Hippocampal formation (tissue), 2 donors: ENCODE measurements at regions not wholly inside any gene's neighbourhood (a gene's known extent, or its start where the extent isn't known, plus 50 kb on each side); places are given as distances from the start of the nearest gene placed in this dataset.

ENCODE experiments used
- DNase-seq, 2 donors: peaks; one replicate each; lab custom pipeline; 2025; lab: John Stamatoyannopoulos, UW

DNA sequence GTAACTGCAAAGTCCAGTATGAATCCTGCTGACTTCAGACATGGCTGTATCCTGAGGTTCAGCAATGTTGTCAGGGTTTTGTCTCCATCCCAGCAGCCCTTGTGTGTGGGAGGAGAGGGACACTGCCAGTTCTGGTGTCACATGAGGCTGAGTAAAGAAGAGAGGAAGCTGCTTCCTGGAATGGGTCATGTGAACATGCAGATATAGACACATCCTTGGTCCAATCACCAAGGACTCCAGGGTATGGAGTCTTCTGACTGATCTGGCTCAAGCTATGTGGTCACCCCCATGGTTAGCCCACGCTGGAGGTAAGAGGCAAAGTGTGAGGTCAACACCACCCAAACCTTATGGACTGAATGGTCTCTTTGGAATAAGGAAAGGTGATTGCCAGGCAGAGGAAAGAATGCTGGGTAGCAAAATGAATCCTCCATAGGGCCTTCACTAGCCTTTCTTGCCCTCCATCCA, 134.4 kb upstream of the SLC1A4 start:
- DNase-seq: peak in 1 of 2 donors; percentile 18

DNA sequence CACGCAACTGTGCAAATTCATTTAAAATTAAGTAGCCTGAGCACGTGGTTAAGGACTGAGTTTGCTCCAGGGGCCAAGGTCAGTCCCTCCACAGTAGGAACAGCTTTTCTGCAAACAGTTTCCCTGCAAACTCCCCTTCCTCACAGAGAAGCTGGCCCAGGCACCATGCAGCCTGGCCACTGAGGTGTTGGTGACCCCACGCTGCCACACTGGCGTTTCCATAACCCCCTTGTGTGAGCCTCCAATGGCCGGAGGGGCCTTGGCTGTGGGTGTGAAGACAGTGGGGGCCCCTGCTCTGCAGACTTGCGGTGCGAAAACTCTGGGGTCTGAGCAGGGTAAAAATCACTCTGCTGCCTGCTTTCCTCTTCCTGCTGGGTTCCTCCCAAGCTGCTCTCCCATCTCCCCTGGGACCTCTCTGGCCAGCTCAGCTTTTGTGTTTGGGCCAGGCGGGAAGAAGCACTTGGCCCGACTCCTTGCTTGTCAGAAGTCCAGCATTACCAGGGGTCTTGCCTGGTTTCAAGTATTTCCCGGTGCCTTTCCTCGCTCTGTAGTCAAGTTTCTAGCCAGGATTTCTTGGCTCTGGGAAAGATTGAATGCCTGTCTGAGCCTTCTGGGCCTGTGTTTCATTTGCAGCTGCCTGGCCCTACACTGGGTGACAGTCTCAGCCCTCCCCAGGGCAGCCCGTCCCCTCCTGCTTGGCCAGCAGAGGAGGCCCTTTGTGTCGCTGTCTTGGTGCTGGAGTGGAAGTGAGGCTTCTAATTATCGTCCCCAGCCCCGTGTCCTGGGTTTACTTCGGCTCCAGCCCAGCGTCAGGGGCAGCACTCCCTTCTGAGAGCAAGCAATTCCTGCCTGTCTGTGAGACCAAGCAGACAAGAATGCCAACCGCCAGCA, 131.4 kb upstream of the SLC1A4 start:
- peak; percentile 62 to 68 for DNase-seq

DNA sequence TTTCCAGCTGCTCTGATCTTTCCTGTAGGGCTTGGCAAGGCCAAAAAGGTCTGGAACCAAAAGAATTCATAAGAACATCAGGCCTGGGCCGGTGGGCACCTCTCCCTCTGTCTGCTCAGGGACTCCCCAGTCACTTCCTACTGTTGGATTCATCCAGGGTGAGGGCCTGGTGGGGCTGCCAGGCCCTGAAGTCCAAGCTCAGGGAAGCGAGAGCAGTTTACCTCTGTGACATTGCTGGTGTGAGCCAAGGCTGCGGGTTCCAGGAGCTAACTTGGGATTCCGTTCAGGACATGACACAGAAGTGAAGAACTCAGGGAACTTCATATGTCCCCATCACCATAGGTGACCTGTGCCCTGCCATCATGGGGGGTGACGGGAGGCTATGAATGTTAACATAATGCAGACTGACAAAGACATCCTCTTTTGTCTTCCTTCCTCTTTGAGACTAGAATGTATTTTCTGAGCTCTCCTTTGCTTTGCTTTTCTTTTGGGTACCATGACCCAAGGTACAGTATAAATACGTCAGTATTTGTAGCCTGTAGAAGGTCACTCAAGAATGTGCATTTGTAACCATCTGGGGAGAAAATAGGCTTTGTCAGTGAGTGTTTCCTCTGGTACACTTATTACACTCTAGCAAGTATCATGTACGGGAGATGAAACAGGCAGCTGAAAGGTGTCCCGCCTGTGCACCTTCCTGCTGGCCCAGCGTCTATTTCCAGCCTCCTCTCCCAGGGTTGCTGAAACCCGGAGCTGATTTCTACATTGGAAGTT, 130.5 kb upstream of the SLC1A4 start:
- DNase-seq: peak; percentile 28 to 49

DNA sequence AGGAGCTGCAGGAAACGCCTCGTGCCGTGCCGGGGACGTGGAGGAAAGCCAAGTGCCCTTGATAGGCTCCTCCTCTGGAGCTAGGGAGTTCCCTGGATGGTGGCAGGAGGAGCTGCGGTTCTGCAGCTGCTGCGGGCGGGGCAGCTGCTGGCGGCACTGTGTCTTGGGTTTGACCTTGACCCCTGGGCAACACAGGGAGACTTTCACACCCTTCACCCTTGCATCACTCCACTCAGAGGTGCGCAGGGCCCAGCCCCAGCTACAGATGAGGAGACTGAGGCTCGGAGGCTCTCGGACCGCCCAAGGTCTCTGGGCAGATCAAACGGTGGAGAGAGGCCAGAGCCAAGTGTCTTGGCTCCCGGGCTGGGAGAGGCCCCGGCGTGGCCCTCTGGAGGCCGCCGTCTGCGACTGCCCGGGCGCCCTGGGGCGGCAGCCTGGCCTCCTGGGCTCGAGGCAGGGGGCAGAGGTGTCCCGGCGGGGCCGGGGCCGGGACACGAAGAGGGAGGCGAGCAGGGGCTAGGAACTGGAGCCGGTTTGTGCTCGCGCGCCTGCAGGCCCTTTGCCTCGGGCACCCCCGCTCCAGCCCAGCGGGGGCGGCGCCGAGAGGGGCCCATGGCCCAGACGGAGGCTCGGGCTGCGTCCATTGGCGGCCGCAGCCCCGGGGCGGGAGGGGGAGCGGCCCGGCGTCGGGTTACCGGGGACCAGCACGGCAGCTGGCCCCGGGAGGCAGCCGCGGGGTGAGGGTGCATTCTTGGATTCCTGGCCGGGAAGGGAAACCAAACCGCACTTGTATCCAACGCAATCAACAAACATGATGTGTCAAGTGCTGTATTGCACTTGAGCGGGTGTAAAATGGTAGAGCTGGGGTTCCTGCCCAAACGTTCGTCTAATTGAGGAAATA, 129.6 kb upstream of the SLC1A4 start:
- peak; percentile 23 to 58 for DNase-seq

DNA sequence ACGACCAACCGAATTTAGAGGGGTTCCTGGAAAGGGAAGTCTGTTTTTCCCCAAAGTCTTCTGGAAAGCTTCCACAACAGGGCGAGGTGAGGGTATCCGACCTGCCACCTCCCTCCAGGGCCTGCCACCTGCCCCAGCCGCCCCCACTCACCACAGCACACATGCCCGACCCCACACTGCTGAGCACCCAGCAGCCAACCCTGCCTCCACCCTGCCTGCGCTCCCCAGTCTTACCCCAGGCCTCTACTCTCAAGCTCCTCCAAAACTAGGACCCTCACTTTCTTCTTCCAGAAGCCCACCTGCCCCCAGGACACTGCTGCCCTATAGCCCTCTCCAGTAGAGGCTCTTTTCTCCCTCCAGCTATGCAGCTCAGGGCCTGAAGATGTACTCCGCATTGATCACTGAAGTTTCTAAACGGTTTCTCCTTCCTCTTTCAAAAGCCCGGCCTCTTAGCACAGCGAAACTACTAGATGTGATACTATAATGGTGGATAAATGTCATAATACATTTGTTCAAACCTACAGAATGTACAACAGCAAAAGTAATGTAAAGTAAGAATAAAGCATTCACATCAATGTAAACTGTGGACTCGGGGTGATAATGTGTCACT, 128.8 kb upstream of the SLC1A4 start:
- no peak for DNase-seq

DNA sequence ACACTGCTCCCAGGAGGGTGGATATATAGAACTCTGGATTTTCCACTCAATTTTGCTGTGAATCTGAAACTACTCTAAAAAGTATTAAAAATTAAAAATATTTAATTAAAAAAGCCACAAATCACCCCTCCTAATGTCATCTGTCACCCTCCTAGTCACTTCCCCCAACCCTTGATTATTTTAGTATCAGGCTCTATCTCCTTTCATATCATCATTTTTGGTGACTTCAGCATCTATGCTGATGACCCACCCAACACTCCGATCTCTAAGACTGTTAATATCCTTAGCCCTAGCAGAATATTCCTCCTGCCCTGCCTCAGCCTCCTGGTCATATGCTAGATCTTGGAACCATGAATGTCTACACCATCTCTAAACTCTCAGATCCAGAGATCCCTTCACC, 128.3 kb upstream of the SLC1A4 start:
- DNase-seq: no peak

DNA sequence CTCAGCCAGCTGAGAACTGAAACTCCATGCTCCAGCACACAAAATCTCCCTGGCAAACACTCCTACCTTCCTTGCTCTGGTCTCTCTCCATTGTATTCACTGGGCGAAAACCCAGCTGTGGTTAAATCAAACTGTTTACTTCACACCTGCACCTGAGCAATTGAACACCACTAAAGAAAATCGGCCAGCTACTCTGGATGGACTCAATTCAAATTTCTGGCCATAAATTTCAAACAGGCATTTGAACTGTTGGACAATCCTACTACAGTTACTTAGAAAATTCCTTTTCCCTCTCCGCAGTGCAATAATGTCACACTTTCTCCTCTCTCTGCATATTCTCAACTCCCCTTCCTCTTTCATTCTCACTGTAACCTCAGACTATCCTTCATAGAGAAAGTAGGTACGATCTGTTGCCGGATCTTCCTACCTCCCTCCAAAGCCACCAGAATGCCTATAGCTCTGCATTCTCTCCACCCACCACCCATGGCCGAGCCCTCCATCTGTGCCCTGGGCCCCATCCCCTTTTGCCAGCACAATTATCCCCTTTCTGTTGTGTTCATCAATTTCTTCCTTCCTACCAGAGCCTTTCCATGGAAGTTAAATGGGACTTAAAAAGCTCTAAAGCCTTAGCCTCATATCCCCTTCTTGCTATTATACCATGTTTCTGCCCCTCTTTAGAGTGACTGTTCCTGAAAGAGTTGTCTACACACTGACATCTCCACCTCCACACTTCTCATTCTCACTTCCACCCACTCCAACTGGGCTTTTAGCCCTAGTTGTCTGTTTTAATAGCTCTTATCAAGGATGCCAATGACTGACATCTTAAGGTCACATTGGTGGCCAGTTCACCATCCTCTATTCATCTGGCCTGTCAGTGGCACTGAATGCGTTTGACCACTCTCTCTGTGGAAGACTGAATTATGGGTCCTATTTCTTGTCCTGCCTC, 127.5 kb upstream of the SLC1A4 start:
- DNase-seq: no peak

DNA sequence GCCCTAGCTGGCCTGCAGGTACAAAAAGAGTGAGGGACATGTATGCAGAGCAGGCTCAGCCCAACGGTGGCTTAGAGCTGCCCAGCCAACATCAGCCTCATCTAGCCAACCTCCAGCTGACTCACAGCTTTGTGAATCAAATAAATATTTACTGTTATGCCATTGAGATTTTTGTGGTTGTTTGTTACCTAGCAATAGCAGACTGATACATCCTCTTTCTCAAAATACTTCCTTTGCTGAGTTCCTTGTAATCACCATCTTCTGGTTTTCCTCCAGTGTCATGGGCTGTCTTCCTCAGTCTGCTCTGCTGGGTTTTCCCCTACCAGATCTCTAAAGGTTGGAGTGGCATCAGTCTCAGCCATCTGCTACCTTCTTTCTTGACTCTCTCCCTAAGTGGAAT, 126.6 kb upstream of the SLC1A4 start:
- no peak for DNase-seq

DNA sequence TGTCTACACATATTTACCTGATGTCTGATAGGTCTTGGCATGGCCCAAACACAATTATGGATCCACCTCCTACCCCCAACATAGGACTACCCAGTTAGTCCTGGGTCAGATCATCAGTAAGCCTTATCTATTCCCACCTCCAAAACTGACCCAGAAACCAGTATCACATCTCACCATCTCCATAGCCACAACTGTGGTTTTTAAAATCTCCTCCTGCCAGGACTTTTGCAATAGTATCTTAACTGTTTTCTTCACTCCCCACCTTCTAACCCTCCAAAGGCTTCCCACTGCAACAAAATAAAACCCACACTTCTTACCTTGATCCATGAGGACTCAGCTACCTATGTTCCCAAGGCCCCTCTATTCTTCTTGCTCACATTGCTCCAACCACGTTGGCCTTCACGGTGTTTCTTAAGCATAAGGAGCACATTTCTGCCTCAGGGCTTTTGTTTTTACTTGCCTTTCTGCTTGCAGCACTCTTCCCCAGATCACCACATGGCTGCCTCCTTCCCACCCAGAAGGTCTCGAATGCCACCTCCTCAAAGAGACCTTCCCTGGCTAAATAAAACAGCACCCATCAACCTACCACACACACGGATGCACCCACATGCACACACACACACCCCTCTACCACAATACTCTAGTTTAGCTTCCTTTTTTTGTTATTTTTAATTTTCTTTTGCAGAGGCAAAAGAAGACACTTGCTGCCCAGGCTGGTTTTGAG, 125.9 kb upstream of the SLC1A4 start:
- no peak for DNase-seq

DNA sequence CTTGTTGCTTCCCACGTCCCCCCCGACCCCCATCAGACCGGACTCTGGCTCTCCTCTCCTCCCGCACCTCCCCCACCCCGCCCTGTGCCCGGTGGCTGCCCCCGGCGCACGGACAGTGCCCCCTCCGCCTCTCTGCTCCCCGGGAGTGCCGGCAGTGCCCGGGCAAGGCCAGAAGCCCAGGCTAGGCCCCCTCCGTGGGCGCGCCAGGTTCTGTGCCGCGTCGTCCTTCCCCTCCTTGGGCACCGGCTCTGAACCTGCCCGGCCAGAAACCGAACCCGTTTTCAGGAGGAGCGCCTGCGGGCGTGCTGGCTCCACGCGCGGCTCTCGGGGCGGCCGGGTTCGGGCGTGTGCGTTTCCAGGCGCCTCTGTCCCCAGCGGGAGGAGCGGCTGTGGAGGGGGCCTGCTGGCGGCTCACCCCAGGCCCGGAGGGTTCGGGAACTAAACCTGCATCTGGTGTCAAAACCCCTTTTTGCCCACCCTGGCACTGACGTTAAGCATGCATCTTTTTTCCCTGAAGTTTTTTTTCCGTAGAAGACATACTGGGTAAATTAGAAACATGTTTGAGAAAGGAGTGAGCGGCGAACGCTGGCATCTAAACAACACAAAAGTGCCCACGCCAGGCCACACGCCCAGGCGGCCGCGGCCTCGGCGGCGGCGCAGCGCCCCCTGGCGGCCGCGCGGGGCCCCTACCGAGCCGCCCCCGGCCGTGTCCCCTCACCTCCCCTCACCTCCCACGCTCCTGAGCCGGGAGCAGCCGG, 123.9 kb upstream of the SLC1A4 start:
- DNase-seq: peak; percentile 55 to 58

DNA sequence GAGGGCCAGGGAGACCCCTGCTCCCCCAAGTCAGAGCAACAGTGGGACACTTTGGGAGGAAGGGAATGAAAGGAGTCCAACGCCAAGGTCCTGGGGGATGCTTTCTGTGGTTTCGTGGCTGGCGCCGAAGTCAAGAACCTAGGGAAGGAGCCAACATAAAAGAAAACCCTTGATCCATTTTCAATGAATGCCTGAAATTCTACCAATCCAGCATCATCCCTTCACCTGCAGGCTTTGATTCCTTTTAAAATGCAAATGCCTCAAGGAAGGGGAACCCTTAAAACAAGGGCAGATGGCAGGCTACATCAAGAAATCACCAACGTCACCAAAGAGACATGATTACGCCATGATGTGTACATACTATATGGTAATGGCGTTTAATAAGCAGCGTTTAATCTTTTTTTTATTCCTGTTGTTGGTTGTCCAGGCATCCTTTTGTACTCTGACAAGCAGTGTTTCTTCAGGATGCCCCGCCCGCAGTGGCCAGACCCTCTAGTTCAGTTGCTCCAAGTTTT, 123.3 kb upstream of the SLC1A4 start:
- no peak for DNase-seq

DNA sequence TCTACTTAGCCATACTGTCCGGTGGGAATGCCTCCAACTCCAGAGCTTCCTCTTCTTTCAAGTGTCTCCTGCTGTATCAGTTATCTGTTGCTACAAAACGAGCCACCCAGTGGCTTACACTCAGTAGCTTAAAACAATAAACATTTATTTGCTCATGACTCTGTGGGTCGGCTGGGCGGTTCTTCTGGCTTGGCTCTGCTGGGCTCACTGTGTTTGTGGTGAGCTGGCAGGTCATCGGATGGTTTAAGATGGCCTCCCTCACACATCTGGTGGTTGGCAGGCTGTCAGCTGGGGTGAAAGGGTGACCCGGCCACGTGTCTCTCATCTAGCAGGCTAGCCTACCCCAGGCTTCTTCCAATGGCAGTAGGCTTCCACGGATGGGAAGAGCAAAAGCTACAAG, 122.4 kb upstream of the SLC1A4 start:
- peak in 1 of 2 donors; percentile 23 for DNase-seq

DNA sequence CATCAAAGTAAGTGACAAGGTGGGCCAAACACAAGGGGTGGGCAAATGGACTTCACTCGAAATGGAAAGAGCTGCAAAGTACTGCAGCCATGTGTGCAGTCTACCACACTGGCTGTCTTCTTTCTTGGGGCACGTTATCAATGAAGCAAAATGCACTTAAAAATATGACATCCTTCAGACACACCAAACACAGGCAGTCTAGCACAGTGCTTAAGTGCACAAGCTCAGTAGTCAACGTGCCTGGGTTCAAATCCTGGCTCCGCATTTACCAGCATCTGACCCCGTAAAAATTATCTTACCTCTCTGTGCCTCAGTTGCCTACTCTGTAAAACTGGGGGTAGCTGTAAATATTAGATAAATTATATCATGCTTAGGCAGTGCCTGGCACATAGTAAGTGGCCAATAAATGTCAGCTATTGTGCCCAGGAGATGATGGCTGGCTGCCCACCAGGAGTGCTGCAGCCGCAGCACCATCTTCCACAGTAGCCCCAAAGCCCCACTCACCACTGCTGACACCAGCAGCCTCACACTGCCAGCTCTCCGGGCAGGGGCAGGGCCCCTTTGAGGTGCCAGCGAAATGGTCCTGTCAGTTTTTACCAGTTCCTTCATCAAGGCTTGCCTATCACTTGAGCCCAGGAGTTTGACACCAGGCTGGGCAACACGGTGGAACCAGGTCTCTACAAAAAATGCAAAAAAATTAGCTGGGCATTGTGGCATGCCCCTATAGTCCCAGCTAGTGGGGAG, 121.8 kb upstream of the SLC1A4 start:
- no peak for DNase-seq

DNA sequence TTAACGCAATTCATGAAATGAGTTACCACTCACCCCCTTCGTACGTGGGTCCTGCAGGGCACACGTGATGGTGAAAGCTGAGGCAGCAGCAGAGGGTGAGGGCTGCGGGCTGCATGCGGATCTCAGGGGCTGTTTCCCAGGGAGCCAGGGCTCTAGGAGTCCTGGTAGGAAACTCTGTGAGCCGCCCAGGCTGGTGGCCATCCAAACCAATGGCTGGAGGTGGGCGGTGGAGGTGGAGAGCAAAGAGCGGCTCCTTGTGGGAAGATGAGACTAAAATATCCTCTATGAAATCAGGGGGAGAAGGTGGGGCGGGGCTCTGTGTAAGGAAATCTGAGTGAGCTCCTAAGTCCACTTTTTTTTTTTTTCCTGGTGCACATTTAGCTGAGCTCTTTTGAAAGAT, 120.1 kb upstream of the SLC1A4 start:
- no peak for DNase-seq

DNA sequence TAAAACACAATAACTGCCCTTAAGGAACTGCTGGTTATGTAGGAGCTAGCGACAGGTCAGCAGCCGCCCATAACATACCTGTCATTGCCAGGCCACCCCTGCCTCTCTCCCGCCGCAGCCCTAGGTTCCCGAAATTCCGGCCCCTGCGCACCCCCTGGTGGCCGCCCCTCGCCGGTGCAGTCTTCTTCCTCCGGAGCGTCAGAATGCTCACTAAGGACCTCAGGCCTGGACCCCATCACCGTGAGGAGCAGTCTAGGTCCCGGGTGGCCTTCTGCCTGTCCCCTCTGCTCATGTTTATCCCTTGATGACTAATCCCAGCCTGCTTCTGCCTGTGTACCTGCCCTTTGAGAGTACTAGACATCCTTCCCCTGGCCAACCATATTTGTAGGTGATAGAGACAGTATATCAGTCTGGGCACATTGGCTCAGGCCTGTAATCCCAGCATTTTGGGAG, 115.7 kb upstream of the SLC1A4 start:
- peak; percentile 51 to 67 for DNase-seq

DNA sequence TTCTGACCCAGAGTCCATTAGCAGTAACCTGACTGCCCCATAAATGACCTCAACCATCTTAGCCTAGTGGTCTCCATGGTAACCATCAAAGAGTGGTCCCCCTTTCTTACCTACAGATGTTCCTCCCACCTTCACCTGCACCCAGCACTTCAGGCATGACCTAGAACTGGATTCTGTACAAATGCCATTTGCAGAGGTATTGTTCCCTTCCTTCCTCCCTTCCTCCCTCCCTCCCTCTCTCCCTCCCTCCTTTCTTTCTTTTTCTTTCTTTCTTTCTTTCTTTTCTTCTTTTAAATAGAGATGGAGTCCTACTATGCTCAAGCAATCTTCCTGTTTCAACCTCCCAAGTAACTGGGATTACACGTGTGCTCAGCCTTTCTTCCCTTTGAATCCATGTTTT, 114.6 kb upstream of the SLC1A4 start:
- no peak for DNase-seq

DNA sequence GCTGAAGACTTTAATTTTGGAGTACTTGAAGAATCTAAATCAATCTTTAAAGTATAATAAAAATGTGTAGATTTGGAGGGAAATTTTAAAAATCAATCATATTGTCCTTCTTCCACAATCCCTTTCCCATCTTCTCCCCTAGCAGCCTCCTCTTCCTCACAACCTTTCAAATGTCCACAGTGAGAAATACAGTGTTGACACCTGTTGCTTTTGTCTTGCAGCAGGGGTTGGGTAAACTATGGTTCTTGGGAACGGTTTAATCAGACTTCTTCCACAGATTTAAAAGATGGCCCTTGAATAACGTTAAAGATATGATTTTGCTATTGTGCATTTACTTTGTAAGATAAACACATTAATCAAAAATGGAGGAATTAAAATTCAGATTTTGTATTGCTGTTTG, 113.8 kb upstream of the SLC1A4 start:
- no peak for DNase-seq

DNA sequence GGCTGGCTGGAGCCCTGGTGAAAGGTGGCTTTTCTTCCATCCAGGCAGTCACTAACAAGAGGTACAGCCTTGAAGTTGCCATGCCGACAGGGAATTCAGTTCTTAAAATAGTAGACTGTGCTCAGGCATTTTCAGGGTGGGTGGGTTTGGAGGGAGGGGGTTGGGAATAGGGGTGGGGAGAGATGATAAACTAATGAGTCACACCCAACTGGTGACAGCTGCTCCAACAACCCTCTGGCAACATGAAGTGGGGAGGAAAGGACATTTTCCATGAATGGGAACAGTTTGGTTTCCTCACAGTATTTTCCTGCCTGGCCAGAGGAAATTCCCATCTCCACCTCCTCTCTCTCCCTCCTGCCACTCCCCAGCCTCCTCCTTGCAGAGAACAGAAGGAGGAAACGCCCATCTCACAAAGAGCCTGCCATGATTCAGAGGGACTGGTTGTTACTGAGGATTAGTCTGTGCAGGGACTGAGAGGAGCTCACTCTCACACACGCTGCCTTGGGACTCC, 113.0 kb upstream of the SLC1A4 start:
- DNase-seq: peak in 1 of 2 donors; percentile 23
